BJ (cell line): ENCODE measurements at regions not wholly inside any gene's neighbourhood (a gene's known extent, or its start where the extent isn't known, plus 50 kb on each side); places are given as distances from the start of the nearest gene placed in this dataset.

Experiments
- CTCF ChIA-PET: fragments of 350-600 bp; formaldehyde crosslinking; extraction: SDS; loops from one replicate; lab custom pipeline; 2021; ENCODE audit warnings: antibody characterized with exemption, inconsistent platforms; lab: Yijun Ruan, JAX
- POLR2A ChIA-PET: fragments of 300-600 bp; sonication (Branson Sonifier 250); formaldehyde crosslinking; extraction: SDS; loops from one replicate; lab custom pipeline; 2021; ENCODE audit warnings: antibody characterized with exemption; lab: Charles Lee
- DNase-seq: peaks from one replicate; pipeline ENCODE4 v3.0.0-alpha.2; 2011; ENCODE audit warnings: low read depth
- H3K27me3 ChIP-seq: 2 replicates; pipeline ENCODE4 v1.6.0; 2011; ENCODE audit warnings: low read length; ENCODE audit not compliant: control insufficient read depth, insufficient read depth
- H3K36me3 ChIP-seq: 2 replicates; pipeline ENCODE4 v1.5.1; 2011; ENCODE audit warnings: low read length; ENCODE audit not compliant: control insufficient read depth, insufficient read depth
- H3K4me3 ChIP-seq: 2 replicates; pipeline ENCODE4 v1.5.1; 2011; ENCODE audit warnings: low read depth, mild to moderate bottlenecking, control low read depth, low read length
- CTCF ChIP-seq: IDR thresholded peaks from 2 replicates; pipeline ENCODE4 v1.5.1; 2011; ENCODE audit warnings: low read depth, mild to moderate bottlenecking, control low read depth, inconsistent platforms, low read length, moderate library complexity; ENCODE audit not compliant: insufficient read depth

- ChIA-PET POLR2A (no interaction called here), CTCF (no interaction called here)
- TF ChIP-seq CTCF: no peak
- DNase-seq: no peak
- Histone ChIP-seq H3K36me3 (no peaks in the 10 kb centered on the region), H3K27me3 (no peaks in the 10 kb centered on the region), H3K4me3 (no peak overlapping the region)
Measured at GRCh38 chr15:46853600-46853999, 863.7 kb upstream of the SEMA6D start.

GRCh38 chr15:46854564-46854963 lies 862.7 kb upstream of the SEMA6D start:
- Histone ChIP-seq H3K36me3 (no peaks in the 10 kb centered on the region), H3K4me3 (no peak overlapping the region), H3K27me3 (no peaks in the 10 kb centered on the region)
- CTCF ChIA-PET: no interaction called here
- no peak for DNase-seq
- POLR2A ChIA-PET: no interaction called here
- TF ChIP-seq CTCF: no peak

DNA sequence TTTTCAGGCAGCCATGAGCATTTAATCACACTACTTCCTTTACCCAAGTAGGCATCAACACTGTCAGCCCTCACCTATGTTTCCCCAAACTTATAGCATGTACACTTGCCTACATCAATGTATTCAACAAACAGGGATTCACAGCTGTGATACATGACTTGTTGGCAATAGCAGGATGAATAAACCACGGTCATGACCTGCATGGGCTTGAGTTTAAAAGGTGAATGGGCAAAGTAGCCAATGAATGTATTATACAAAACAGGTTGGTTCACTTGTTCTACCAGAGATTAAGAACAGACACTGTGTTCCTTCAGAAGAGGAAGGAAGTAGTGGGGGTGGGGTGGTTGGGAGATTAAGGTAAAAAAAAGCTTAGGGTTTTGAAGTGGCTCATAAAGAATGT lies 861.9 kb upstream of the SEMA6D start:
- ChIA-PET CTCF (no interaction called here), POLR2A (no interaction called here)
- DNase-seq: no peak
- no peaks in the 10 kb centered on the region for H3K36me3 ChIP-seq
- no peak for TF ChIP-seq CTCF
- no peaks in the 10 kb centered on the region for H3K27me3 ChIP-seq
- H3K4me3 ChIP-seq: no peak overlapping the region

DNA sequence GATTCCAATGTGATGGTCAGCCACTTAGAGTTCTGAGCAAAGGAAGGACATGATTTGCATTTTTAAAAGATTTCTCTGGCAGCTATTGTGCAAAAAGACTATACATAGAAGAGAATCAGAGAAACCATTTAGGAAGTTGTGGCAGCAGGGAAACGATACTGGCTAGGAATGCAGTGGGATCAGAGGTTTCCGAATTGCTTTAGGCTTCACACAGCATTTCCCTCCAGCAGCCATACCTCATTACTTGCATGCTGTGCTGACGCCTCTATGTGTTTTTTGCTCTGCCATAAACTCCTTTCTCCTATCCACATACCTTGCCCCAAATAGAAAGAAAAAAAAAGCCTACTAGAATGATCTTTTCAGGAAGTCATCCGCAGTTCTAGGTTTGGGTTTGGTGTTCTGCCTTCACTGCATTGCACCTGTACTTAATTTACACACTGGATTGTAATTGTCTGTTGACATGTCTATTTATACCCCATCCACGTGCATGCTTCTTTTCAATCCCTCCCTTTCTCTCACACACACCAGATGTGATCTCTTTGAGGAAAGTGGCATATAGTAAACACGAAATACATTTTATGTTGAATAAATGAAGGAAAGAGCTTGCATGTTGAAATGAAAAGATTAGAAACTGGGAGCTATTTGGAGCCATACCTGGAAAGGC lies 860.3 kb upstream of the SEMA6D start:
- CTCF ChIA-PET: interaction anchor here (0.6 kb wide), 1 partner anchor 325 kb away, joined by 3 read pairs; no protein-coding TSS in a partner anchor

GRCh38 chr15:46858150-46858549 lies 859.2 kb upstream of the SEMA6D start:
- DNase-seq: no peak
- Histone ChIP-seq H3K4me3 (no peak overlapping the region), H3K27me3 (no peaks in the 10 kb centered on the region), H3K36me3 (no peaks in the 10 kb centered on the region)
- CTCF ChIA-PET: no interaction called here
- POLR2A ChIA-PET: no interaction called here
- TF ChIP-seq CTCF: no peak

More for the DNA sequence above, 860.3 kb upstream of the SEMA6D start:
- POLR2A ChIA-PET: no interaction called here
- H3K36me3 ChIP-seq: no peaks in the 10 kb centered on the region
- H3K4me3 ChIP-seq: no peak overlapping the region
- no peaks in the 10 kb centered on the region for H3K27me3 ChIP-seq
- no peak for DNase-seq
- TF ChIP-seq CTCF: no peak
